Dermis blood vessel endothelial cell (primary cell): ENCODE measurements at regions not wholly inside any gene's neighbourhood (a gene's known extent, or its start where the extent isn't known, plus 50 kb on each side); places are given as distances from the start of the nearest gene placed in this dataset.

Source experiments
- DNase-seq: peaks from one replicate; pipeline ENCODE4 v3.0.0; 2010

DNA sequence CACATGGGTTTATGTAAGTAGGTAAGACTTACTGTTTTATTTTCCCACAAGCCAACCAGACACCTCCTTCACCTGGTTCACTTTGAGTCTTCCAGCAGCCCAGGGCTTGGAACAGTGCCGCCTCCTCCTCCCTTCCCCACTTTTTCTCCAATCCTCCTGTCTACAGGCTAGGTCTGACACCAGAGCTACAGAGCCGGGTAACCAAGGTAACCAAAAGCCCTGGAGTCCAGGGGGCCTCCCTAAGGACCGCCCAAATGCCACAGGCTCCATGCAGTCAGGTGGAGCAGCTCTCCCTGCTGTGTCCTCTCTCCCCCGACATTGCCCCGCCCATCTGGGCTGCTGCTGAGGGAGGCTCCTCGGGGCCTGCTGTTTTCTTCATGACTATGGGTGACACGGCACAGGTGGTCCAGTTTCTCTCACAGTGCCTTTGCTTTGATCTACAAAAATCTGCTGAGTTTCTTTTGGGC lies 138.0 kb upstream of the EFNA5 start:
- no peak for DNase-seq

DNA sequence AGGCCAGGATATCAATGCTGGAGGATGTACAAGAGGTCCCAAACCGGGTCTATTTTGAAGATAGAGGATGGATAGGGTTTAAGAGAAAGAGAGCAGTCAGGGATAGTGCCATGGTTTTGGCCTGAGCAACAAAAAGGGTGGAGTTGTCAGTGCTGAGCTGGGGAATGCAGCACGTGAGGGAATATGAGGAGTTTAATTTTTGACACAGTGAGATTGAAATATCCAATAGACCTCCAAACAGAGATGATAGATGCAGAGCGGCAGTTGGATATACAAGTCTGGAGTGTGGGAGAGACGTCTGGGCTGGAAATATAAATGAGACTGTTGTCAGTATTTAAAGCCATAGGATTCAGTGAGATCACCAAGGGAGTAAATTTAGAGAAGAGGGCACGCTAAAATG lies 136.7 kb upstream of the EFNA5 start:
- no peak for DNase-seq

DNA sequence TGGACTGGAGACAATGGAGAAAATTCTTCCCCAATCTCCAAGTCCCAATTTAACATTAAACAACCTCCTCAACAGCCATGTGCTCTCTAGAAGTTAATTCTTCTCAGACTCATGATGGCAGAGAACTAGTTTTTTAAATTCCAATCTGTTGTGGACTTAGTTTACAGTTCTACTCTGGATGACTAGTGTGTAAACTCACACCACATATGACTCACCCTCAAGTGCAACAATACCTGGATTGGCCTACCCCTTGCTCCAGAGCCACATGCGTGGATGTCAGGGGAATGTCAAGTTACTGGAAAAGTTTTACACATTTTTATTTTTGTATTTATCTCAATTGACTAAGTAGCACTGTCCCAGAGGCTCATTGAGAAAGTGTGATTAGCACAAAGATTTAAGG lies 136.0 kb upstream of the EFNA5 start:
- peak; percentile 11 for DNase-seq

DNA sequence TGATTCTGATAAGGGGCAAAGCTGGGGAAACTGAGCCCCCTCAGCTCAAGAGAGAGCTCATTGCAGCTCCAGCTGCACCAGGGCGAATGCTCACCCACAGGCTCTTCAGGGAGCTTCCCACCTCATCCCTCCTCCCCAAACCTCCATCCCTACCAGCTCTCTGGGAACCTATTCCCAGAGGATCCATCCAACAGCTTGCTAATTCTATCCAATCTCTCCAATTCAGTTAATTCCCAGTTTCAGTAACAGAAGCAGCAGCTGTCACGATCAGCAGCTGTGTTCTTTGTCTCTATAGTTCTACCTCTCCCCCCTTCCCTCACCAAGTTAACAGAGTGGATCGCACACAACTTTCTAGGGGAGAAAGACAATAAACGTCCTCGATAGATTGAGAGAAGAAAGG lies 135.5 kb upstream of the EFNA5 start:
- DNase-seq: no peak

DNA sequence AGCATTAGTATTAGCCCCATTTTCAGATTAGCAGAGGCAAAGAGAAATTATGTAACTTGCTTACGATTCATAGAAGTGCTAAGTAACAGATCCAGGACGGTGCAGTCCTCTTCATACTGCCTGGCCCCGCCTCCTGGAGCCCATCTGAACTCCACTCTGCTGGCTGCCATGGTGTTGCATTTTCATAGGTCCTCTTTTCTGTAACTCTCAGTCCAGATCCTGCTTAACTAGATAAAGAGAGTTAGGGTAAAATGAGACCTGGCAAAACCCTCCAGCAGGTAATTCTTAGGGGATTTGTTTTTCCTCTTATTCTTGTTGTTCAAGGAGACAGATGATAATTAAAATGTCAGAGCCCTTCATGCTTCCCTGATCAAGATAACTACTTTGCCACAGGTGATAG lies 135.1 kb upstream of the EFNA5 start:
- no peak for DNase-seq

DNA sequence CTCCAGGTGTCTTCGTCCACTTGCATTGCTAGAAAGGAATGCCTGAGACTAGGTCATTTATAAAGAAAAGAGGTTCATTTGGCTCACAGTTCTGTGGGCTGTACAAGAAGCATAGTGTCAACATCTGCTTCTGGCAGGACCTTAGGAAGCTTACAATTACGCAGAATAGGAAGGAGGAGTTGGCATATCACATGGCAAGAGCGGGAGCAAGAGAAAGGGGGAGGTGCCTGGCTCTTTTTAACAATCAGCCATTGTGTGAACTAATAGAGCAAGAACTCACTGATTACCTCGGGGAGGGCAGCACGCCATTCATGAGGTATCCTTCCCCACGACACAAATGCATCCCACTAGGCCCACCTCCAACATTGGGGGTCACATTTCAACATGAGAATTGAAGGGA lies 134.4 kb upstream of the EFNA5 start:
- no peak for DNase-seq

DNA sequence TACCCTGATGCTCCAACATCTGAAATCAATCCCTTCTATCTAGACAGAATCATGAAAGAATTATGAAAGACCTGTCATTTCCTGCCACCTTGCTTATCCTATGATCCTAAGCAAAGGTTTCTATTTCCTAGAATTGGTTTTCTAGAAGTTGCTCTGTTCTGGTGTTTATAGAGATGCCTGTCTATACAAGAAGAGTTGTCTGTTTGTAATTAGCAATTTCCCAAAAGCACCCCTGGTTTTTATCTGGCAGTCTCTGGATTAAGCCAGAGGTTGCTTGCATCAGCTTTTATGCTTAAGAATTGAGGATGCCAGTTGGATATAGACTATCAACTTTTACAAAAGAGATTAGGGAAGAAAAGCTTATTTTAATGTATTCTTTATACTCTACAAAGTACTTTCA lies 133.0 kb upstream of the EFNA5 start:
- no peak for DNase-seq

DNA sequence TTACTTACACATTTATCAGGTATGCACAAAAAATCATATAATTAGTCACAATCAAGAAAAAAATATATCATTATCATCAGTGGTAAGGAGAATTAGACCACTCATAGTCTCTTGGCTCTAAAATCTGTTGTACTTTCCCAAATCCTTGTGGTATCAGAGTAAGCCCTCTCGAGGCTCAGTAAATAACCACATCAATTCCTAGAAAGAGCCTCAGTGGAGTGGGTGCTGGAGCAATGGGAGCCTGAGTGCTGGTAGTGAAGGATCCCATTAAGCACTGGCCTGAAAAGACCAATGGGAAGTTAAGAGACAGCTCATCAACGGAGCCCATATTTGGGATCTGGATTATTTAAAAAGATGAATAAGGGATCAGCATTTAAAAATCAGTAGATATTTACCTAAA lies 130.3 kb upstream of the EFNA5 start:
- DNase-seq: no peak

DNA sequence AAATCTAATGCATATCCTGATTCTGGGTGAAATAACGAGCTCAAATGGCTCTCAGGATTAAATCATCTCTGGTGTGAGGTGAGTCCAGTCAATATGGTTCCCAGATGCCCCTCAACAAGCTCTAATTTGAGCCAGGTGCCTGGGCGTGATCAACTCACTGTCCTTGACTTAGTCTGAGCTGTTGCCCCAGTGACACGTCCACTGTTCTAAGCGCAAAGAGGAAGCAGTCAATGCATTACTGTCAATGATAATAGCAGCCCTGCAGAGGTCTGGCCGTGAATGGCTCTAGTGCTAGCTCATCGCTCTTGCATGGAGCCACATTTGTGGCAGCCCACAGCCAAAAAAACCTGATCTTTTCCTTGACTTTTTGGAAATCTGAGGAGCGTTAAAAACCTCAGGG lies 128.6 kb upstream of the EFNA5 start:
- no peak for DNase-seq

DNA sequence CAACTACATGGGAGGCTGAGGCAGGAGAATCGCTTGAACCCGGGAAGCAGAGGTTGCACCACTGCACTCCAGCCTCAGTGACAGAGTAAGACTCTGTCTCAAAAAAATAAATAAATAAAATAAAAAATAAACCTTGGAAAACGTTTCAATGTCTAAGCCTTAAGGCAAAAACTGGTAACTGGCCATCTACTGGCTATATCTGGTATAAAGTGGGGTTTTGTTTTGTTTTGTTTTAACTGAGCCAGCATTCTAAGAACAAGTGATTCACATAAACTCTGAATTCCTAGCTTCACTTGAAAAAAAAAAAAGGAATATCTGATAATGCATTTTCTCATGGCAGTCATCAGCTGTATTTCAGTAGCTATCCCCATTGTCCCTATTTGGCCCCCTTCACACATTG lies 126.1 kb upstream of the EFNA5 start:
- no peak for DNase-seq

DNA sequence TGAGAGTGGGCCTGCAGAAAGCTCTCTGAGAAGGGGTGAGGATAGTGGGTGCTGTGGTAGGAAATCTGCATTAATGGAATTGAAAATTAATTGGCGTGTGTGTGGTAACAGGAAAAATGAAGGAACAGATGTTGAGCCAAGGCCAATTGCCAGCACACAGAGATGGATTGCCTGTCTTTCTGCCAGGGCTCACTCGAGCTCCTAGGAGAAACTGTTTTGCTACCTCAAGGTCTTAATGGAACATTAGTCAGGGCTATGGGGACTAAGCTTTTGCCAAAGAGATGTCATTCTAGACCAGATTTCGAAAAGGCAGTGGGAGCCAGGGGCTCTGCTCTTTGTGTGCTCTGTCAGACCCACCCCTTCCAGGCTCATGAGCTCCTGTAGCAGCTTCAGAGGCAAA lies 124.0 kb upstream of the EFNA5 start:
- no peak for DNase-seq

DNA sequence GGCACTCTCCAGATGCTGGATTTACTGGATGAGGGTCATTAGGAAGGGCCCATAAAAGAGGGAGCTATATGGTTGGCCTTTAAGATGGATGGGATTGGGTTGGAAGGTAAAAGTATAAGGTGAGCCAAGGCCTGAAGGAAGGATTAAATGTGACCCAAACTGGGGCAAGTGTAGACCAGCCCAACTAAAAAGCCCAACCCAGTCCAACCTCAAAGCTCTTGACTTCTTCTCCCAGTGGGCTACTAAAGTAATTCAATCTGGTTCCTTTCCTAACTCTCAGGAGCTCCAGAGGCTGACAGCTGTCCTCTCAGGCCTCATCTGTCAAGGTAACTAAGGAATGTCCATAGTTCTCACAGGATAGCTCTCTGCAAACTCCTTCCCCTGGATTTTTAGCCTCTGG lies 122.2 kb upstream of the EFNA5 start:
- no peak for DNase-seq

DNA sequence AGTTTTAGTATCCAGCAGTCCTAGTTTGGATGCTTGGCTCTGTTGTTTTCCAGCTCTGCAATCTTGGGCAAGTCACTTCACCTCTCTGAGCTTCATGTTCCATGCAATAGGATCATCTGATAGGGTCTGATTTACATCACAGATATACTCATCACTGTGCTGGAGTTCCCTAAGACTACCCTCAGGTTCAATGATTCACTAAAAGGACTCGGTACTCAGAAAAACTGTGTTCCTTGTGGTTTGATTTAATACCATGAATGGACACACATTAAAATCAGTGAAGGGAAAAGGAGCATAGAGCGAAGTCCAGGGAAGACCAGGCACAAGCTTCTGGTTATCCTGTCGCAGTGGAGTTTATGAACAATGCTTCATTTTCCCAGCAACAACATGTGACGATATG lies 119.9 kb upstream of the EFNA5 start:
- no peak for DNase-seq

DNA sequence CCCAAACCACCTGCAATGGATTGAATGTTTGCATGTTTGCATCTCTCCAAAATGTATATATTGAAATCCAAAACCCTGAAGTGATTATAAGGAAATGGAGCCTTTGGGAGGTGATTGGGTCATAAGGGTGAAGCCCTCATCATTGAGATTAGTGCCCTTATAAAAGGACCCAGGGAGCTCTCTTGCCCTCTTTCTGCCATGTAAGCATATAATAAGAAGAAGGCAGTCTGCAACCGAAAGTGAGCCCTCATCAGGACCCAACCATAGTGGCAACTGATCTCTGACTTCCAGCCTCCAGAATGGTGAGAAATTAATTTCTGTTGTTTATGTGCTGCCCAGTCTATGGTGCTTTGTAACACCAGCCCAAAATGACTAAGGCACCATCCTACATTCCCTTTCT lies 115.7 kb upstream of the EFNA5 start:
- DNase-seq: no peak

DNA sequence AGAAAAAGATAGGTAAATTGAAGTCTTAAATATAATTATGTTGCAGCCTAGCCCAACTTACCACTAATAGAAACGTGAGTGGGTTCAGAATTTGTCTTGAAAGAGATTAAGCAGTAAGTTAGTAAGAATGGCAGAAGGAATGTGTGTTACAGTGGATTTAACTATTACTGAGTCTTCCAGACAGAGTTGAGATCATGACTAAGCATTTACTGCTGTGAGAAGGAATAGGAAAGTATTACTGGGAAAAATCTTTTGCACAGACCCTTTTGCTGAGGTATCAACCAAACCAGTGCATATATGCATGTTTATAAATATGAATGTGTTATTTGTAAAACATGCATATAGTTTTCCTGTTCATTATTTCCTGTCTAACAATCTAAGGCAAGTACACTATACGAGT lies 112.8 kb upstream of the EFNA5 start:
- DNase-seq: no peak

DNA sequence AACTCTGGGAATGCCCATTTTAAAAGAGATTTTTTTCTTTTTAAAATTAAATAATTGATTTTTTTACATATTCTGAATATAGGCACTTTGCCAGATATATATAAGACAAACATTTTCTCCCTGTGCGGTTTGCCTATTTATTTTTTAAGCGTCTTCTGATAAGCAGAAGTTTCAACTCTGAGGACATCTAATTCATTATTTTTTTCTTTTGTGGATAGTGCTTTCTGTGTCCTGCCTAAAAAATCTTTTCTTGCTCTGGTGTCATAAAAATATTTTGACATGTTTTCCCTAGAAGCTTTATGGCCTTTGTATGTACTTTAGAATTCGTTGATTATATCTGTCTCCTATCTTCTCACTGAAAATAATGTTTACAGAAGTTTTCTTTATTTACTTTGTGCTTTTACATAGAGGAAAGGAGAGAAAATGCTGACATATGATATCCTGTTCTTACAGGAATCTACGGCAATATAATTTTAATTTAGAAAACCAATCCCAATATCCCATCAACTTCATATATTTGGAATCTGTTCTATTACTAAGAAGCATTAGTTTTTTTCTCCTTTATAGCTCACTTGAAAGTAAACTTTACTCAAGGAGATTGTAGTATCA lies 111.9 kb upstream of the EFNA5 start:
- no peak for DNase-seq

DNA sequence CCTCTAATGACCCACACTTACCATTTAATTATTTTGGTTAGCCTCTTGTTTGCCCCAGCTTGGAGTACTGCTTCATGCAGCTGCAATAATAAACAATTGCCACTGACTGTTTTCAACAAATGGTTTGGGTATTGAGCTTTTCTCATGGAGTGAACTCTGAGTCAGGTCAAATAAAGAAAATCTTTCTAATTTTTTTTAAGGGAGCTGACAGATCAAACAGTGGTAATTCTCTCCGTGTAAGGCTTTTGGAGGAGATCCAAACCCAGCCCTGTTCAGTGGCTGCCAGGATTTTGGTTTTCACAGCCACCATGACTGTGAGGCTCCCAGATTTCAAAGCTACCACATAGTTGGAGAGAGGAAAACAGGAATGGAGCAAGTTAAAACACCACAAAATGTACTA lies 110.7 kb upstream of the EFNA5 start:
- DNase-seq: no peak

DNA sequence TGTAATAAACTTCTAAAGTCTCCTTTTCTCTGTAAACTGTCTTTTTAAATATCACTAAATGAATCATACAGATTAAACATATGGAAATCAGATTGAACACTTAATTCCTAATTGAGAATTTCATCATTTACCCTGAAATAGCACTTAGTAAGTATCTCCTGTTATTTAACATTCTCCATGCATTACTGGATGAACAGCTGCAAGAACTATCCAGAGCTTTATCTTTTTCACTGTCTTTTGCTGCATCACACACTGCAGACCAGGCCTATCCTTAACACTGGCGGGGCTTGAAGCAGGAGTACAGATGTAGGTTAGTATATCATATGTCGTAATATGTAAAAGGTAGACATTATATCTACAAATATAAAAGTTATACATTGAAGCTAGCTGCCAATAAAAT lies 108.7 kb upstream of the EFNA5 start:
- DNase-seq: no peak

DNA sequence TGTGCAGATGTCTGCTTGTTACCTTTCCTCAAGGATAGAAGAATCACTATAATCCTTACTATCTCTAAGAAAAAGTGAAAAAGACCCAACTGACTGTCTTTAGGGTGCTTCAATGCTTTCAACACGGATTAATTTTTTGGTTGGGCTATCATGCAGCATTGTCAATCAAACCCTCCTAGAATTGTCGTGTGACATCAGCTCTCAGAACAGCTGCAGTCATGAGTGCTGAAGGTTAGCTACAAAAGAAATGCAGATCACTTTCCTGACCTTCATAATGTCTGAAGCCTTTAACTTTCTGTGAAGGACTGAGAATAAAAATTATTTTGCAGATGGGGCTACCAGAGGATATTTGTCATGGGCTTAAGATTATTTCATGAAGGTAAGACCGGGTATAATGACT lies 107.9 kb upstream of the EFNA5 start:
- DNase-seq: no peak

DNA sequence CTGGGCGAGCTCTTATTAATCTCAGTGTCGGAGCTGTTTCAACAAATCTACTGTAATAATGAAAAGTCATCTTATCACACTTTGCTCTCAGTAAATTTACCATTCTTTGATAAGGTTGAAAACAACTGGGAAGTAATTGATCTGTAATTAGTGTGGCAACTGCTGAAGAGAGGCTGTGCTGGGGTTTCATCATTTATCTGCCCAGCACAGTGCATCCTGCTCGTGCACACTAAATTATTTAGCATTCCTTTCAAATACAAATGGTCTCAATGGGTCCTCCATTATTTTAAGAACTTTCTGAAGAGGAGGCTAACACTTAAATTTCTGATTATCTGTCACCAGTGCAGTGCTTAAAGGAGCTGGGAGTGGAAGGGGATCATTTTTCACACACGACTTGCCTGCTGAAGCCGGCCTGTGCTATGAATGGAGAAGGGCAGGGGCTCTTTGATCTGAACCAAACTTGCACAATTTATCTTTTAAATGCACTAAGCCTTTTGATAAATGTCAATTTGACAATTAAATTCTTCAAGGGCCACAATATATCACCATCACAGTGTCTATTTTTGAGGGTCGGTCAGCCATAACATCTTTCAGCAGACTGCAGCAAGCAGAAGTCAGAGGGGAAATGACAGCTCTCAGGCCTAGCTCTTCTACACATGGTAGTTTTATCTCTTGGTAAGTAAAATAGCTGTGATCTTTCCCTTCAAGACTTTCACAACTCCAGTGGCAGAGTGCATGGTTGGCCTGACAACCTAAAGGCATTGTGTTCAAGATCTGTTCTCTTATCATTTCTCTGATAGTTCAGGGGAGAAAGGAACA lies 106.4 kb upstream of the EFNA5 start:
- no peak for DNase-seq

DNA sequence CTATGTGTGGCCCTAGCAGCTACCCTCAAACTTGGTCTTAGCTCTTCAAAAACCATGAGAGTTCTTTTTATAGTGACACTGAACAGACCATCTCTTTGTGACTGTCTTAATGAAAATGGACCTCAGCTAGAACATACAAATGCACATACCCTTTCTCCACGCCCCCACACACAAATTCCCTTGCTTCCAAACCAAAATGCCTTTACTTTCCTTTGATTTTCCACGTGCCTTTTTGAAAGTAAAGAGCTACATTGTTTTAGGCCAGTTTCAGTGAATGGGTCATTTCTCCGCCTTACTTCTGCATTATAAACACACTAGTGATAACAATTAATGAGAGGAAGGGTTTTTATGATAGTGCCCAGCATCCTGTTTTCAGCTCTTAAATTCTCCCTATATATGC lies 105.8 kb upstream of the EFNA5 start:
- no peak for DNase-seq

DNA sequence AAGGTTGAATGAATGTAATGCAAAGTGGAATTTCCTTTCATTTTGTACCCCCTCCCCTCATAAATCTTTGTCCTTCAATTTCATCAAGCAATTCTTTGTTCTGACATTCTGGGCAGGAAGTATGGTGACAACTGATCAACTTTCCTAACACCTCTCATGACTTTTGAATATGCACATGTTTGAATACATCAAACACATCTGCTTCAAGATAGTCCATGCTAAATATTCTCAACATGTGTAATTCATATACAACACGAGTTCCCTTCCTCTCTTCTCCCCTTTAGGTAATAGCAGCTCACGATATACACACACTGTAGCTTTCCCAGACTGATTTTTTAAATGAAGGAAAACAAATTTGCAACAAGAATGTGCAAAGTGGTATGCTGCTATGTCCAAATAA lies 103.6 kb upstream of the EFNA5 start:
- DNase-seq: no peak

DNA sequence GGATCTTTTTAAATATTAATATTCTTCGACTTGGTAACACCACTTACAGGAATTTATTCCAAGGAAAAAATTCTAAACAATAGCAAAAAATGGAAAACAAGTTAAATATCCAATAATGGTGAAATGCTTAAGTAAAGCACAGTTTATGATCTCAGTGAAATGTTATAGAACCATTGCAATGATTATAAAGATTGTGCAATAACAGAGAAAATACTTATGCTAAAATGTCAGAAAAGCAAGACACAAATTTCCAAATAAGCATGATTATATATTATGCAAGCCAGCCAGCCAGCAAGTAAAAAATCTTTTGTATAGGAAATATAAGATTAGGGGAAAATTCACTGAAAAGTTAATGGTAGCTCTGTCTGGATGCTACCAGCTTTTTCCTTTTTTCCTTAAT lies 102.7 kb upstream of the EFNA5 start:
- DNase-seq: no peak

DNA sequence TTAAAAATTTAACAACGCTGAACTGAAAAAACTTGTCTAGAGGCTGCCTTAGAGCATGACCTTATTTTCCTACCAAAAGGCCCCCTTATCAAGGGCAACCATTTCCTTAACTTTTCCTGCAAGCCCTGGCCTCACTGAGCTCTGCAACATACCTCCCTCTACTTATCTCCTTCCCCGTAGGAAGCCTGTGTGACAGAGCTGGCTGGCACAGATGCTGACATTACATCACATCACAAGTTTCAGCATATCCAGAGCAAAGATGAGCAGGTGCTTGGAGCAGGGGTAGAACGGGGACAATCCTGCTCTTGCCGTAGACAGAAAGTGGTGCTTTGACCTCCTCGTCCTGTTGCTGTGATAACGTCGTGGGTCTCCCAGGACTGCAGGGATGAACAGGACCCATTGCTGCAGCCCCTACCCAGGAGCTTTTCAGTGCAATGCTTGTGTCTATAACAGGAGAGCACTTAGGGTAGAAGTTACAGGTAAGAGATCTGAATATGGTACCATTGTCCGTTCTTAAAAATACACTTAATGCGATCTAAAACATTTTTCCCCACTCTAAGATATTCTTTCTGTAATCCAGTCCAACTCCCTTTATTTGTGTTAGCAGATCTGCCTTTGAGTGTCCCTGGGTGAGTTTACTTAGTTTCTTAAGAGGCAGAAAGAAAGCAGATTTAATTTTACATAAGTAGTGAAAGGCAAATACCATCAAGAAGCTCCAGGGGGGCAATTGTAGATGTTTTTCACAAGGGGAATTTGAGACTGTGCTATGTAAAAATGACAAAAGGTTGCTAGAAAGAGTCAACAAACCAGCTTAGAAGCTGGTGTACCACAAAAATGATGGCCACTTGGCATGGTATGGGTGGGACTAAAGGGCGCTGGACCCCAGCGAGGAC lies 101.9 kb upstream of the EFNA5 start:
- no peak for DNase-seq
